ENCODE measurements at regions not wholly inside any gene's neighbourhood (a gene's known extent, or its start where the extent isn't known, plus 50 kb on each side); places are given as distances from the start of the nearest gene placed in this dataset.
"Not testable (repeated sequence)": the region's sequence is repeated elsewhere in the genome, so short reads cannot be mapped to it uniquely, and the experiment has no call there.

- no peak for DNase-seq (ENCODE audit: low read depth in 2 of 2)
Measured at GRCh38 chr12:115811045-115811444, 466.4 kb downstream of the MED13L start.

GRCh38 chr12:115810122-115810901 lies 467.2 kb downstream of the MED13L start:
- no peak for DNase-seq (ENCODE audit: low read depth in 2 of 2)

- no peak for DNase-seq (ENCODE audit: low read depth in 2 of 2)
Measured at GRCh38 chr12:115806000-115806399, 471.5 kb downstream of the MED13L start.

- DNase-seq (ENCODE audit: low read depth in 2 of 2) = no peak
Measured at GRCh38 chr12:115802767-115803166, 474.7 kb downstream of the MED13L start.

- DNase-seq (ENCODE audit: low read depth in 2 of 2) = no peak
Measured at GRCh38 chr12:115801871-115802270, 475.6 kb downstream of the MED13L start.

- no peak for DNase-seq (ENCODE audit: low read depth in 2 of 2)
Measured at GRCh38 chr12:115799610-115800009, 477.9 kb downstream of the MED13L start.

- no peak for DNase-seq (ENCODE audit: low read depth in 2 of 2)
Measured at GRCh38 chr12:115798309-115798917, 479.1 kb downstream of the MED13L start.

- DNase-seq (ENCODE audit: low read depth in 2 of 2) = no peak
Measured at GRCh38 chr12:115794659-115795081, 482.8 kb downstream of the MED13L start.

GRCh38 chr12:115791331-115791730 lies 486.2 kb downstream of the MED13L start:
- DNase-seq (ENCODE audit: low read depth in 2 of 2) = no peak

GRCh38 chr12:115790526-115790925 lies 487.0 kb downstream of the MED13L start:
- no peak for DNase-seq (ENCODE audit: low read depth in 2 of 2)

- DNase-seq (ENCODE audit: low read depth in 2 of 2) = not testable (repeated sequence)
Measured at GRCh38 chr12:115786490-115786889, 491.0 kb downstream of the MED13L start.

GRCh38 chr12:115785548-115785947 lies 491.9 kb downstream of the MED13L start:
- no peak for DNase-seq (ENCODE audit: low read depth in 2 of 2)

- no peak for DNase-seq (ENCODE audit: low read depth in 2 of 2)
Measured at GRCh38 chr12:115776399-115776798, 501.1 kb downstream of the MED13L start.

GRCh38 chr12:115774148-115774895 lies 503.2 kb downstream of the MED13L start:
- DNase-seq (ENCODE audit: low read depth in 2 of 2) = no peak

GRCh38 chr12:115771601-115772000 lies 505.9 kb downstream of the MED13L start:
- no peak for DNase-seq (ENCODE audit: low read depth in 2 of 2)

GRCh38 chr12:115771065-115771464 lies 506.4 kb downstream of the MED13L start:
- no peak for DNase-seq (ENCODE audit: low read depth in 2 of 2)

- DNase-seq (ENCODE audit: low read depth in 2 of 2) = no peak
Measured at GRCh38 chr12:115770643-115771042, 506.9 kb downstream of the MED13L start.

GRCh38 chr12:115767916-115768315 lies 509.6 kb downstream of the MED13L start:
- no peak for DNase-seq (ENCODE audit: low read depth in 2 of 2)

GRCh38 chr12:115763982-115764621 lies 513.4 kb downstream of the MED13L start:
- no peak for DNase-seq (ENCODE audit: low read depth in 2 of 2)

GRCh38 chr12:115763376-115763775 lies 514.1 kb downstream of the MED13L start:
- no peak for DNase-seq (ENCODE audit: low read depth in 2 of 2)

GRCh38 chr12:115762936-115763335 lies 514.6 kb downstream of the MED13L start:
- no peak for DNase-seq (ENCODE audit: low read depth in 2 of 2)

- no peak for DNase-seq (ENCODE audit: low read depth in 2 of 2)
Measured at GRCh38 chr12:115761784-115762183, 515.7 kb downstream of the MED13L start.
